ENCODE measurements at regions not wholly inside any gene's neighbourhood (a gene's known extent, or its start where the extent isn't known, plus 50 kb on each side); places are given as distances from the start of the nearest gene placed in this dataset.

DNA sequence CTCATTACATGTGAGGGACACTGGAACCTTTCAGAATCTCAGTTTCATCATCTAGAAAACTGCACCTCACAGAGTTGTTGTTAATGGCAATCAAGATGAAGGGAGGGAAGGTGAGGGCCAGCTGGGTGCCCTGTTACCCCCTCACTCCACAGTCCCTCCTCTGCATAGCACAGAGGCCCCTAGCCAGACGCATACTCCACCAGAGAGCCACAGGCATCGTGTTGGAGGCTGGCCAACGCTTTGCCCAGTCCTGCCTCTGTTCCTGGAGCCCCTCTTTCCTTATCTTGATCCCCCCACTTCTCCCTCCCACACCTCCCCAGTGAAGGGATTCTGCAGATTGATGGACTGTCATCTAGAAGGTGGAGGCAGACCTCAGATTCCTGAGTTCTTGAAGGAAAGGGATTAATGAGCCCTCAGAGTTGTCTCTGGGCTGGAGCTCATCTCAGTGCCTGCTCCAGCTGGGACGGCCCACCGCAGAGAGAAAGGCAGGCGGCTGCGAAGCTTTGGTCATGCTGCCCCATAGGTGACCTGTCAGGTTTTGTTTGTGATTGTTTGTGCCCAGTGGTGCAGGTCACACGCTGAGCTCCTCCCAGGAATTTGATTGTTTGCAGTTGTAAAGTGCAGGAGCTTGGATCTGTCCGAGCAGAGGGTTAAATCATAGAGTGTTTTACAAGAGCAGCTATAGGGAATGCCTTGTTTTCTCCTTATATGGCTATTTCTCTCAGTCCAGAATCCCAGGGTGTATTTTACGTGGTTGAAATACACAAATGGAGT is 487.3 kb downstream of the CCDC171 start:
- TF ChIP-seq, protein P1, sequence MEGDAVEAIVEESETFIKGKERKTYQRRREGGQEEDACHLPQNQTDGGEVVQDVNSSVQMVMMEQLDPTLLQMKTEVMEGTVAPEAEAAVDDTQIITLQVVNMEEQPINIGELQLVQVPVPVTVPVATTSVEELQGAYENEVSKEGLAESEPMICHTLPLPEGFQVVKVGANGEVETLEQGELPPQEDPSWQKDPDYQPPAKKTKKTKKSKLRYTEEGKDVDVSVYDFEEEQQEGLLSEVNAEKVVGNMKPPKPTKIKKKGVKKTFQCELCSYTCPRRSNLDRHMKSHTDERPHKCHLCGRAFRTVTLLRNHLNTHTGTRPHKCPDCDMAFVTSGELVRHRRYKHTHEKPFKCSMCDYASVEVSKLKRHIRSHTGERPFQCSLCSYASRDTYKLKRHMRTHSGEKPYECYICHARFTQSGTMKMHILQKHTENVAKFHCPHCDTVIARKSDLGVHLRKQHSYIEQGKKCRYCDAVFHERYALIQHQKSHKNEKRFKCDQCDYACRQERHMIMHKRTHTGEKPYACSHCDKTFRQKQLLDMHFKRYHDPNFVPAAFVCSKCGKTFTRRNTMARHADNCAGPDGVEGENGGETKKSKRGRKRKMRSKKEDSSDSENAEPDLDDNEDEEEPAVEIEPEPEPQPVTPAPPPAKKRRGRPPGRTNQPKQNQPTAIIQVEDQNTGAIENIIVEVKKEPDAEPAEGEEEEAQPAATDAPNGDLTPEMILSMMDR (IDR thresholded peaks at IDR 0.05; ENCODE audit: low read length, missing control alignments): no peak
- H3K4me3 ChIP-seq (replicated peaks; ENCODE audit: low read depth, low read length): no peak overlapping the region
- DNase-seq (ENCODE audit: low read depth): peak; percentile 31

DNA sequence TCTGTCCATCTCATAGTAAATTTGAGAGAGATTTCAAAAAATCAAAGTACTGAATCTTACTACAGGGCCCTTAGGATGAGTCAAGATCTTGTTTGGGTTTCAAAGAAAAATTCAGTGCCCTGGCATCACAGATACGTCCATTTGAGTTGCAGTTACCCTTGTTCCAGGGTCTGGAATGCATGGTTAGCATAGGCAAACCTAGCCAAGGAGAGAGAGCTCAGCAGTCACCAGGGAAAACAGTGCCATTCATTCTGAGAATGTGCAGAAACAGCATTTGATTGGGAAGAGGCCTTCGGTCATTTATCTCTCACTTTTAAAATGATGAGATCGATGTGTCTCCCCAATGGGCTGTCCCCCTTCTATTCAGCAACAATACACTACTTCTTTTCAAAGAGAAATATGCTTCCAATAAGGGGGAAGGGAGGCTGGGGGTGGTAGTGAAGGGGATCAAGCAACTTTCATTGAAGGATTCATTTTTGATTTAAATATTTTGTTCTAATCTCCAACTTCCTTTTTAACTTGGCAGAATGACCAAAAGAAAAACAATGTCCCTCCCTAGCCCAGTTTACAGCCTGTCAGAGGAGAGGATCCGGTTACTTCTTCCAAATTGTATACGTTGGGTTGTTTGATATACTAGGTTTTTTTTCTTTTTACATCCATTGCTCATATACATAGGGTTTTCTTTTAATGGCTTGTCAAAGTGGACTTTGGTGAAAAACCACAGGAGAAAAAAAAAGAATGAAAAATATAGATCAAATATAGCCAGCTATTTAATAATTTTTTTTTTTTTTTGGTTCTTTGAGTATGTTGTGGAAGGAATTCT is 491.1 kb downstream of the CCDC171 start:
- peak; percentile 66 for DNase-seq (ENCODE audit: low read depth)
- H3K4me3 ChIP-seq (replicated peaks; ENCODE audit: low read depth, low read length): no peak overlapping the region
- TF ChIP-seq, protein P1 (IDR thresholded peaks at IDR 0.05; ENCODE audit: low read length, missing control alignments): no peak

DNA sequence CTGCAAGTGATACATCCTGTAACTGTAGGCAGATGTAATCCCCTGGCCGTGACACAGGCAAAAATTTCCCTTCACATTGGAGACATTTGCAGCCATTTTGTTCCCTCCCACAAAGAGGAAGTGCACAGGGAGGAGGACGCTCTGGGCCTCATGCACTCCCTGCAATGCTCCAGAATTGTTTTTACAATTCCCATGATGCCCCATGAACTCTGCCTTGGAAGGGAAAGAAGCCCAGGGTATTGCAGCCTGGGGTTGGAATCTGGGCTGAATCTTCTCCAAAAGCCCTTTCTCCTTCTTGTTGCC is 491.7 kb downstream of the CCDC171 start:
- TF ChIP-seq, protein P1 (IDR thresholded peaks at IDR 0.05; ENCODE audit: low read length, missing control alignments): no peak
- H3K4me3 ChIP-seq (replicated peaks; ENCODE audit: low read depth, low read length): no peak overlapping the region

DNA sequence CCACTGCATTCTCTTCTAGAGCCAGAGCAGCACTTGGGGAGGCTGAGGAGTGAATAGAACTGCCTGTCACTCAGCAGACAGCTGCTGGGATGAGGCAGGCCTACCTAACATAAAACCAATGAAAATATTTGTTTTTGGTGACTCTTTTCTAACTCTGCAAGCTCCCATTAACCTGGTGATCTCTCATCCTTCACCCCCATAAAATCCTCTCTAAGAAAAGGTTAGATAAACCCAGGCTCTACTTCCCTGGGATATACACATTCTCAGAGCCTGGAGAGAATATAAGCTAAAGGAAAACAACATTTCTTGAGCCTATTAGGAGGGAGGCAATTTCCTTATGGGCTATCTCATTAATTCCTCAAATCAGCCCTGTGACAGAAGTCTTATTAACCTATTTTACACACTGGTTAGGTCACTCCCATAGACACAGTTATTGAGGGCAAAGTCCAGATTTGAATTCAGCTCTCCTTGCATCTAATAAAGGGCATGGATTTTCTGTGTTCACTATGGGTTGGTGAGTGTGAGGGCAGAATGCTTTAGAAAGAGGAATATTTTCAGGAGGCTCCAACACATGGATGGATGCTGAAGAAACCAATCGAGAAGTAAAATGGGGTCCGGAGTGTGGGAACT is 492.9 kb downstream of the CCDC171 start:
- no peak for DNase-seq (ENCODE audit: low read depth)
- TF ChIP-seq, protein P1 (IDR thresholded peaks at IDR 0.05; ENCODE audit: low read length, missing control alignments): no peak

More for the DNA sequence above, 491.7 kb downstream of the CCDC171 start:
- DNase-seq (ENCODE audit: low read depth): peak; percentile 65

DNA sequence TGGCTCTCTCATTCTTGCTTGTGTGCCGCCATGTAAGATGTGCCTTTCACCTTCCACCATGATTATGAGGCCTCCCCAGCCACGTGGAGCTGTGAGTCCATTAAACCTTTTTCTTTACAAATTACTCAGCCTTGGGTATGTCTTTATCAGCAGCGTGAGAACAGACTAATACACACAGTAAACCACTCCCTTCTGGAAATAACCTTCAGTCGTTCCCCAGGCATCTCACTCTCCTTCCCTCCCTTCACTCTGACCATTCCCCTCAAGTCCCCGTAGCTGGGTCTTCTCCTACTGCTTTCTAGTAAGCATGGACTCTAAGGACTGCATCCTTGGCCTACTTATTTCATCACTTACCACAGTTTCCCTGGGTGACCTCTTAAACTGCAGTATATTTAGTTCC is 493.9 kb downstream of the CCDC171 start:
- TF ChIP-seq, protein P1 (IDR thresholded peaks at IDR 0.05; ENCODE audit: low read length, missing control alignments): no peak
- DNase-seq (ENCODE audit: low read depth): no peak
- no peak overlapping the region for H3K4me3 ChIP-seq (replicated peaks; ENCODE audit: low read depth, low read length)

More for the DNA sequence above, 492.9 kb downstream of the CCDC171 start:
- H3K4me3 ChIP-seq (replicated peaks; ENCODE audit: low read depth, low read length): no peak overlapping the region

DNA sequence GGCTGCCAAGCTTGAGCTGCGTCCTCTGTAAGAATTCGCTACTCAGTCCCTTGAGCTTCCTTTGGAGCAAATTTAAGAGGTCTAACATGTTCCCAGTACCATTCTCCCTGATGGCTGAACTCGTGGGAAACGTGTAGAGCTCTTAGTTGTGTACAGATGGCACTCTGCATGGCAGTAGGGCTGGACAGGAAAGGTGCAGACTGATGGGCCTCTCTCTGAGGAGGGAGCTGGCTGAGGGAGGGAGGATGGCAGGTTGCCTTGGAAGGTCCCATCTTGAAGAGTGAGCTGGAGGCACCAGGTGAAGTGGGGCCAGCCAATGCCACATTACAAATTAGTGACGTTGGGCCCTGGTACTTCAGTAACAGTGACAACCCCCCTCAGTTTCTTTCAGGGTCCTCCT is 495.3 kb downstream of the CCDC171 start:
- TF ChIP-seq, protein P1 (IDR thresholded peaks at IDR 0.05; ENCODE audit: low read length, missing control alignments): no peak
- DNase-seq (ENCODE audit: low read depth): no peak
- no peak overlapping the region for H3K4me3 ChIP-seq (replicated peaks; ENCODE audit: low read depth, low read length)

All from fibroblast of pulmonary artery (primary cell).